Activated CD4-positive, CD25-positive, alpha-beta regulatory T cell treated with anti-CD3 and anti-CD28 coated beads, Interleukin-2, amount 50 U/mL, for 72 hours (primary cell): ENCODE measurements at regions not wholly inside any gene's neighbourhood (a gene's known extent, or its start where the extent isn't known, plus 50 kb on each side); places are given as distances from the start of the nearest gene placed in this dataset.
"Not testable (repeated sequence)": the region's sequence is repeated elsewhere in the genome, so short reads cannot be mapped to it uniquely, and the experiment has no call there.

Source experiments
- DNase-seq: peaks from one replicate; pipeline ENCODE4 v3.0.0; 2021

DNA sequence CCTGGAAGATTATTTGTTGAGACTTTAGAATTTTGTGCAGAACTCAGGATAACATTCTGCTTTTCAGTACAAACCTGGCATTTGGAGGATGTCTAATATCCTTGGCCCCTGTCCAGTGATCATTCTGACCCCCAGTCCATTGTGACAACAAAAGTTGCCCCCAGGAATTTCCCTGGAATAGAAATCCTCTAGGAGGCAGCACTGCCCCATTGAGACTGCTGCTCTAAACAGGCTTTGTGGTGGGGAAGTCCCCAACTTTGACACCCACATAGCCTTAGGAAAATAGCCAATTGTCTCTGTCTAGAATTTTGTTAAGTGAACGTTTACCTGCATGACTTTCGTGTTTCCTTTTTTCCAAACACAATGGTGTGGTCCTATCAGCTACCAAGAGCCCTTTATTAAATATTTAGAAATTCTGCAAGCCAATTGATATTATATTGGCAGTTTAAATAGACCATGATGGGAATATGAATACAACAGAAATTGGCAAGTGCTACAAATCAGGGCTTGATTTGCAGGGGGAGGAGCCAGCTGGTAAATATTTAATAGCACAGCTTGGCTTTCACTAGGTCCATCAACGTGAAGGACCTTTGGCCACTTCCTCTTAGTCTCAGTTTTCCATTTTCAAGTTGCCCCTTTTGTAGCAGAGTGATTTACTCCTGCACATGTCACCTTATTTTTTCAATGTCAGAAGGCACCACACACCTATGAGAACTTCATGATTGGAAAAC lies 451.7 kb downstream of the EFNB2 start:
- no peak for DNase-seq

DNA sequence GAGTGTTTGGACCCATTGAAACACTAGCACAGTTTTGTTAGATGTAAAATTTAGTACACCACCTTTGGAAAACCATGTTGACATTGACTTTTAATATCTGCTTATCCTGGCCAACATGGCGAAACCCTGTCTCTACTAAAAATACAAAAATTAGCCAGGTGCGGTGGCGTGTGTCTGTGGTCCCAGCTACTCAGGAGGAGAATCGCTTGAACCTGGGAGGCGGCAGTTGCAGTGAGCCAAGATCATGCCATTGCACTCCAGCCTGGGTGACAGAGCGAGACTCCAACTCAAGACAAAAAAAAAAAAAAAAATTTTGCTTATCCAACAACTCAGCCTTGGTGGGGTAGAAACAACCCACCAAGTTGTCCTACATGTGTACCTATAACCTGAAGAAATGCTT lies 454.2 kb downstream of the EFNB2 start:
- DNase-seq: not testable (repeated sequence)

- no peak for DNase-seq
Measured at GRCh38 chr13:106078191-106078590, 457.3 kb downstream of the EFNB2 start.

DNA sequence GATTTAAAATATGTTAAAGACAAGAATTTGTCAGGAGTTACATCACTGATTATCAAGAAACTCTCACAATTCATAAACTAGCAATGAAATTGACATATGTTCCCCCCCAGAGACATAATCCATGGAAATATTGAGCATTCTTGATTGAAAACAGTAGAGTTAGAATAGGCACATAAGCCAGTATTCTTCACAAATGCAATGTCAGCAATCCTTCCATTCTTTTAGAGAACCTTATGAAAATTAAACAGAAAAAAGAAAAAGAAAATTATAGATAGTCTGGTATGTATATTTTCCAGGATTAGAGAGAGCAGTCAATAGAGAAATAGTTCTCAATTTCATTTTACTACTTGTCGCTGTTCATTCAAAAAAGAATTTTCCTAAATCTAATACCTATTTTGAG lies 458.4 kb downstream of the EFNB2 start:
- DNase-seq: no peak

- DNase-seq: no peak
Measured at GRCh38 chr13:106072014-106072413, 463.4 kb downstream of the EFNB2 start.

- DNase-seq: no peak
Measured at GRCh38 chr13:106063591-106064313, 471.7 kb downstream of the EFNB2 start.

DNA sequence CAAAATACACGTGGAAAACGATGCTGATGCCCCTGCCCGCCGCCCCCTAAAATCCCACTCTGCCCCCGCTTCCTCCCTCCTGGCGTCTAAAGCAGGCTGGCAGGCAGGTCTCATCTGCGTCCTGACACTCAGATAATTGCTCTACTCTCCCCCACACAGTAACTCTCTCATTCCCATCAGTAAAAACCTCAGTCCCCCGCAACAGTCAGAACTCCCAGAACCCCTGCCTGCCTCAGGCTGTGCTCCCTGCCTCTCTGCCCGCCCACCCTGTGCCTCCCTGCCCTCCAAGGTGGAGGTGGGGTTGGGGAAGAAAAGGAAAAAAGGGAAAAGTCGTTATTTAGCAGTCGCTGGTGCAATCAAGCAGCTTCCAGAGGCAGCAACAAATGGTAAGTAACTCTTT lies 473.7 kb downstream of the EFNB2 start:
- no peak for DNase-seq

- DNase-seq: no peak
Measured at GRCh38 chr13:106056851-106057250, 478.6 kb downstream of the EFNB2 start.

- DNase-seq: no peak
Measured at GRCh38 chr13:106052200-106052767, 483.2 kb downstream of the EFNB2 start.

DNA sequence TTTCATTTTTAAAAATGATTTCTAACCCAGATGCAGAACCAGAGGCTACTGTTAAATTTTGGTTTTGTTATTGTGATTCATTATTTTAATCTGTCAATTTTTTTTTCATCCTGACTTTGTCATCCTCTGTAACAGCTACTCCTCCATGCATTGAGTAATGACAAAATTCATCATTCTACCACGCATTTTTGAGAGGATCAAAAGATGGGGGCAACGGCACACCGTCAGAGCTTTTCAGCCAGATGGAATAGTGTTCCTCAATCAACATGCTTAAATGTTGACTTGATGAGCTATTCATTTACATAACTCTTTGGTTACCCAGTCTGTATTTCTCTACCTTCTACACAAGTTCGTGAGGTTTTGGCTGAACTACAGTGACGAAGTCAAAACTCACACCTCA lies 486.3 kb downstream of the EFNB2 start:
- no peak for DNase-seq

DNA sequence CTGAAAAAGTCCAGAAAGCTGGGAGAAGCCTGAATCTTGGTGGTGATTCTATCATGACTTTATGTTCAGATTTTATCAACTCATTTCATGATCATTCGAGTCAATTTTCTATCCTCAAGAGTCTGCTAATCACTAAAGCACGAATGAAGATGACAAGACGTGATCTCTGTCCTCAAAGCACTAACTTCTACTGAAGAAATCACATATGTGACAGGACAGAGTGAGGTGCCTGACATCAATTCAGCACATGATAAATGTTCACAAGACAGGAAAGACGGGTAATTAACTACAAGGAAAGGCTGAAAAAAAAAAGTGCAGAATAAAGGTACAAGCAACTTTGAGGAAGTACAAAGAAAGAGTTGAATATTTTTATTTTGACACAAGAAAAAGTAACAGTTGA lies 487.1 kb downstream of the EFNB2 start:
- no peak for DNase-seq

GRCh38 chr13:106047859-106048258 lies 487.6 kb downstream of the EFNB2 start:
- no peak for DNase-seq

- DNase-seq: no peak
Measured at GRCh38 chr13:106042996-106043581, 492.4 kb downstream of the EFNB2 start.

GRCh38 chr13:106041445-106041844 lies 494.0 kb downstream of the EFNB2 start:
- DNase-seq: no peak

DNA sequence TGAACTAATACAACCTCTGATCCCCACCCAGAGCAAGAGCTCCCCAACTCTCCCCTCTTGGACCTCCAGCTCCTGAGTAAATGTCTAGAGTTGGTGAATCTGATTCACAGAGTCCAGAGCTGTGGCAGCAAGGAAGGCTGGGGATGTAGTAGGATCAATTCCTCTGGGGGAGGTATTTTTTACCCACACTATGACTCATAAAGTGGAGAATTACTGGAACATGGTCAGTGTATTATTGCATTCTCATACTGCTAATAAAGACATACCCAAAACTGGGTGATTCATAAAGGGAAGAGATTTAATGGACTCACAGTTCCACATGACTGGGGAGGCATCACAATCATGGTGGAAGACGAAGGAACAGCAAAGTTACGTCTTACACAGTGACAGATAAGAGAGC lies 496.7 kb downstream of the EFNB2 start:
- no peak for DNase-seq

GRCh38 chr13:106036870-106037269 lies 498.6 kb downstream of the EFNB2 start:
- DNase-seq: no peak

GRCh38 chr13:106034201-106034600 lies 501.3 kb downstream of the EFNB2 start:
- DNase-seq: no peak

- no peak for DNase-seq
Measured at GRCh38 chr13:106033659-106034058, 501.8 kb downstream of the EFNB2 start.

GRCh38 chr13:106032441-106032840 lies 503.0 kb downstream of the EFNB2 start:
- no peak for DNase-seq

- no peak for DNase-seq
Measured at GRCh38 chr13:106029676-106030290, 505.7 kb downstream of the EFNB2 start.

DNA sequence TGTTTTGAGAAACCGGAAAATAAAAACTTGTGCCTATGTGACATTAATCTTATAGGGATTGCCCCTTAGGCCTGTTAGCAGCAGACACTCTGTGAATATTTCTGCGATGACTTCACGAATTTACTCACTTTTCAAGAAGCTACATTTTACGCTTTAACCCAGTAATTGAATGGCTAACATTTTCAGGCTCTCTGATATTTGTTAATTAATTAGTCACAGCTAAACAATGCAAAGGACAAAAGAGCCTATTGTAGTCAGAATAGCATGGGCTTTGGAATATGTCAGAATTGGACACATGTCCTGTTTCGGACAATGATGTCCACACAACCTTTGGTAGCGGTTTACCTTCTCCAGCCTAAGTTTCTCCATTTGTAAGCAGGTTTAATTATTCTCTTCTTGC lies 506.6 kb downstream of the EFNB2 start:
- no peak for DNase-seq

DNA sequence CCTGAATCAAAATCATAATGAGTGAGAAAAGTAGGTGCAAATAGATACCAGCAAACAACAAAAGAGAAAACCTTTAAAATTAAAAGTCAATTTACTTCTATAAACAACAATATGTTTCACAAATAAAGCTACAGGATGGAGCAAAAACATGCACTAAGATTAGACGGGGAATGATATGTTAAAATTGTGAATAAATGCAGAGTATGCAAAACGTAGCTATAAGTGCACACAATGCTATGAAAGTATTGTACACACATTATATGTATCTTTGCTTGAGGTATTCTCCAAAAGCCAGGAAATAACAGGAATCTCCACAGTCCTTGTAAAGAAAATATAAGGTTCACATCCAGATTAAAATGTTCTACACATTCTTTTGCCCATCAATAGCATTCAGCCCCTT lies 523.9 kb downstream of the EFNB2 start:
- no peak for DNase-seq

GRCh38 chr13:106010836-106011235 lies 524.6 kb downstream of the EFNB2 start:
- DNase-seq: no peak
